ENCODE measurements at regions not wholly inside any gene's neighbourhood (a gene's known extent, or its start where the extent isn't known, plus 50 kb on each side); places are given as distances from the start of the nearest gene placed in this dataset.
"Not testable (repeated sequence)": the region's sequence is repeated elsewhere in the genome, so short reads cannot be mapped to it uniquely, and the experiment has no call there.

DNA sequence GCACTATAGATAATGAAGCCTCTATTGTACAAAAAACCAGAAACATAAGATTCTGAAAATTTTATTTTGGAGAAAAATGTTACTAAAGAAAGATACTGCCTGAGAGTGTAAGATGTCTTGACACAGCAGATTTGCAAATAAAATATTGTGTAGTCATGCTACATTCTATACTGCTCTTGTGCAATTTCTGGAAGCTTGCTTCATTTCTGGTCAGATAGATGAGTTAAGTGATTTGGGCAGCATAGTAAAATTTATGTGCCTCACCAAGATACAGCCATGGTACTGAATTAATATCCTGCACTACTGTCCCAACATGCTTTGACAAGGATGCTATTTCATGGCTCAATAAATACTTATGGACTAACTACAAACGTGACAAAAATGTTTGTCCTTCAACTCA, 55.1 kb upstream of the STARD13 start:
- no peak for DNase-seq

GRCh38 chr13:33341861-33342452, 56.4 kb upstream of the STARD13 start:
- no peak for DNase-seq

DNA sequence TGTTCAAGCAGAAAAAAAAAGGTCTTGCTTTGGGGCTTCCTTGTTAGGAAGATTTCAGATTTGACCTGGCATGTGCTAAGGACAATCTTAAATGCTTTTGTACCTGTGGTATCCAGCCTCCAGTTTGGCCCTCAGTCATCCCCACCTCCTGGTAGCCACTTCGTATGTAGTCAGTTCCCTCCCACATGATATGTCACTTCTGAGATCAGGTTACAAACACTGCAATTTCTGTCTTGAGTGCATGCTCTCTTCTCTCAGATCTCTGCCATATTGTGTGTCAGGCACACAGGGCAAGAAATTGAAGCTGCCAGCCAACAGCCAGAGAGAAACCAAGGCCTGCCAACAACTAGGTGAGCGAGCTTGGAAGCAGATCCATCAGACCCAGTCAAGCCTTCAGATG, 60.3 kb upstream of the STARD13 start:
- no peak for DNase-seq

DNA sequence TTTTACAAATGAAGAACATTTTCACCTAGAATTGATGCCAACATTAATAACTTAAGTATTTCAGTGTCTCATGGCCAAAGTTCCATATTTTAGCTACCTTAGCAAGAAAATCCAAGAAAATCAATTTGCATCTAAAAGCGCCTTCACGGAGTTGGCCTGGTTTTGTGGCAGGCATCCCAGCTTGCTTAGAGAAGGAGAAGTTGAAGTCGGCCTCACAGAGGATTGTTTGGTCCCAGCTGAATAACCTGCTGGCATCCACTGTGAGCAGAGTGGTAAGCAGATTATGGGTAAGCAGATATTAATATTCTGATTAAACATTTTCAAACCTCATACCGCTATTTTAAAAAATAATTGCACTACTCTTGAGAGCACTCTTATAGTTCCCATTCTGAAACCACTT, 62.3 kb upstream of the STARD13 start:
- no peak for DNase-seq

- DNase-seq: no peak
Measured at GRCh38 chr13:33348366-33348765, 62.8 kb upstream of the STARD13 start.

DNA sequence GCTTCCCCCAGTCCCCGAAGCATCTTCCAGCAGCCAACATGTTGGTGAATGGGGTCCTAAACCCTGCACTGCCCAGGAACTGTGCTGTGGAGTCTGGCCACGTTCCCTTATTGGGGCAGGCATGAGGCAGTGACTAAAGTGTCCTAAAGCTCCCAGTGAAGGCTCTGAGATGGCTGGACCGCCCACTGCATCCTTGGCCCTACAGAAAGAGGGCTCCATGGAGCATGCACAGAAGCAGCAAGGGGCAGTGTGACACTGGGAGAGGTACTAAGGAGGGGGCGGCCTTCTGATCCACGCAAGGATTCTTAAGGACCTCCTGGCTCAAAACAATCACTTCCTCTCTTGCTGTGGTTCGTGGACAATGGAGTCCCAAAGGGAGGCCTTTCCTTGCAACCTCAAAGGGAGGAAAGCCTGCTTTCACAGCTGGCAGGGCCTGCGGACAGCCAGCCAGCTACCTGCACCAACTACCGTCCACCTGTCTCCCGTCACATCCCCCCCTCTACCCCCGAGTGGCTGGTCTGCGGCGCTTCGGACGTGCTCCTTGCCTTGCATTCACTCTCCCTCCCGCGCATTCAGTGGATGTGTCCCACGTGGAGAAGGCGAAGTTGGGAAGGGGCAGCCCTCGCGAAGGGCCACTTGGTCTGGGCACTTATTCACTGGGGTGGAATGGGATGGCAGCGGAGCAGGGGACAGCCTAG, 63.9 kb upstream of the STARD13 start:
- DNase-seq: no peak

GRCh38 chr13:33349986-33350826, 64.7 kb upstream of the STARD13 start:
- no peak for DNase-seq

GRCh38 chr13:33351319-33351718, 65.8 kb upstream of the STARD13 start:
- no peak for DNase-seq

GRCh38 chr13:33352041-33352440, 66.5 kb upstream of the STARD13 start:
- no peak for DNase-seq

- DNase-seq: no peak
Measured at GRCh38 chr13:33352526-33352925, 67.0 kb upstream of the STARD13 start.

- no peak for DNase-seq
Measured at GRCh38 chr13:33353210-33353609, 67.7 kb upstream of the STARD13 start.

DNA sequence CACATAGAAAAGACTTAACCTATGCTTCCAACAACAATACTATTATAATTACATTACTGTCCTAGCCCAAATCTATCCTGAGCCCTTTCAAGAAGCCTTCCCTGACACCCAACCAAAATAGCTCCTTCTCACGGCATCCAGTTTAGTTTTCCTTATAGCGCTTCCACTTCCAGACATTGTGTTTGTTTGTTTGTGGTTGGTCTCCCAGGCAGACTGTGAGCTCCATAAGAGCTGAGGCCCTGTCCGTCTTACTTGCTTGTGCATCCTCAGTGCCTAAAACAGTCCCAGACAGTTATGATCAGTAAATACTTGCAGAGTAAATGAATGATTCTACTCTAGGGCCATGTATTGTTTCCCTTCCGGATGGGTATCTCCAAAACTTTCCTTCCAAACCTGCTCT, 68.1 kb upstream of the STARD13 start:
- no peak for DNase-seq

DNA sequence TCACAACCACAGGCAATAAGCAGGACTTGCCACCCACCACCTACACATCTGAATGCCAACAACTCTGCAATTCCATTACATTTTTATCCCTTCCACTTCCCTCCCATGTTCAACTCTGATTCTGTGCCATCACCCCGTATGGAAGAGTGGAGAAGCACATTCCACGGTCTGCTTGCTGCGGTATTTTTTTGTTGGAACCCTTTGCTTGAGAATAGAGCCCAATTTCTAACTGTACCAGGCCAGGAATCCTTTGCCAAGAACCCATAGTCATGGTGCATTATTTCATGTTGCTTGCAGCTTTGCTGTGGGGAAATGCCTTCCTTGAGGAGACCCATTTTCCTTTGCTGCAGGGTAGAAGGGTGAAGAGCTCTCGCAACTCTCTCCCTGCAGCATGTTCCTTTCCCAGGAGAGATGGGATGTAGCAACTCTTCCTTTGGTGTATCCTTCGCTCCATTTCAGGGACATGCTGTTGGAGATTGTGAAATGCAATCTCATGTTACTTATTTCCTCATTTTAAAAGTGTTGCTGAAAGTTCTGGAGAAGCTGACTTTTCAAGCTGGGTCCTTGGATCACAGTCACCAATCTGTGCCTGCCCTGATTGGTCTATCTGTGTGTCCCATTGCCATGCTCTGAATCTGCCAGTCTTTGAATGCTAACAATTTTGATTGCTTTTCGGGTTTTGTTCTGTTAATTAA, 69.8 kb upstream of the STARD13 start:
- no peak for DNase-seq

DNA sequence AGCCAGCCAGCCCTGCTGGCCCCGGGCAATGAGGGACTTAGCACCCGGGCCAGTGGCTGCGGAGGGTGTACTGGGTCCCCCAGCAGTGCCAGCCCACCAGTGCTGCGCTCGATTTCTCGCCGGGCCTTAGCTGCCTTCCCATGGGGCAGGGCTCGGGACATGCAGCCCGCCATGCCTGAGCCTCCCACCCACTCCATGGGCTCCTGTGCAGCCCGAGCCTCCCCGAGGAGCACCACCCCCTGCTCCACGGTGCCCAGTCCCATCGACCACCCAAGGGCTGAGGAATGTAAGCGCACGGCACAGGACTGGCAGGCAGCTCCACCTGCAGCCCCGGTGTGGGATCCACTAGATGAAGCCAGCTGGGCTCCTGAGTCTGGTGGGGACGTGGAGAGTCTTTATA, 72.5 kb upstream of the STARD13 start:
- not testable (repeated sequence) for DNase-seq

DNA sequence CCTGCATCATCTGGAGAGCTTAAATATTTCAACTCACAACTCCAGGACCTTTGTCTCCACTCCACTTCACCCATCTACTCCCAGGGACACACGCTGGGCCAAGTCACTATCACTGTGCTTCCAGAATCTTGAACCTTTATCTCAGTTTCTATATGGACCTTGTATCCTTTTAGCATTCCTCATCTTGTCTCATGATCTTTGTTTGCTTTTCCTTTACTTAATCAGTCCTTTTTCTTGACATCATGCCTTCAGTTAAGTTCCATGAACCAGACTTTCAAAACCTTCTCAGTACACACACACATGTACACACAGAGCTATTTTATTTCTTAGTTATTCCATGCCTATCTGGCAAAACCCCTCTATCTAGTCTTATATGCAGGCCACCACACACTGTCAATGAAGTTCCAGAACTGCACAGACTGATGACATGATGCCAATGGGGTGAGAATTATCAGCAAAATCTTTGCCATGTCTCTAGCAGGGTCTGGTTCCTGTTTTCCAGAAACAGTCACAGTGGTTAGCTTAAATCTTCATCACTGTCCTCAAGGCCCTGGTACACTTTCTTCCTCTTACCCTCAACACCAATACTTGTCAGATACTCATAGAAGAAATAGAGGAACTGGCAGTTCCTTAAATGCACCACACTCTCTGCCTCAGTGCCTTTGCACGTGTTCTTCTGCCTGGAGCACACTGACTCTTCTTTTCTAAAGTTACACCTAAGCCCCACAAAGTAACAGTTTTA, 77.6 kb upstream of the STARD13 start:
- no peak for DNase-seq

DNA sequence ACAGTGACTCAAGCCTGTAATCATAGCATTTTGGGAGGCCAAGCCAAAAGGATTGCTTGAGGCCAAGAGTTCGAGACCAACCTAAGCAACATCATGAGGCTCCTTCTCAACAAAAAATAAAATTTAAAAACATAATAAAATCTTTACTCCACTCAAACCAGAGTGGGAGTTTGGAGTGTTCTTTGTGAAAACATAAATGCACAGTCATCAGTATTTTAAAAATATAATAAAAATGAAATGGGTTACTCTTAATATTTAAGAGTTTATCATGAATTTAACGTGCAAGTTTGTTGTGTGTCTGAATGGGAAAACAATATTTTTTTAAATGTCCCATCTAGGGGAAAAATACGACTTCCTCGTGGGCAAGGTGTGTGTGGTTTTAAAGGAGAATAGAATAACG, 78.6 kb upstream of the STARD13 start:
- DNase-seq: no peak

DNA sequence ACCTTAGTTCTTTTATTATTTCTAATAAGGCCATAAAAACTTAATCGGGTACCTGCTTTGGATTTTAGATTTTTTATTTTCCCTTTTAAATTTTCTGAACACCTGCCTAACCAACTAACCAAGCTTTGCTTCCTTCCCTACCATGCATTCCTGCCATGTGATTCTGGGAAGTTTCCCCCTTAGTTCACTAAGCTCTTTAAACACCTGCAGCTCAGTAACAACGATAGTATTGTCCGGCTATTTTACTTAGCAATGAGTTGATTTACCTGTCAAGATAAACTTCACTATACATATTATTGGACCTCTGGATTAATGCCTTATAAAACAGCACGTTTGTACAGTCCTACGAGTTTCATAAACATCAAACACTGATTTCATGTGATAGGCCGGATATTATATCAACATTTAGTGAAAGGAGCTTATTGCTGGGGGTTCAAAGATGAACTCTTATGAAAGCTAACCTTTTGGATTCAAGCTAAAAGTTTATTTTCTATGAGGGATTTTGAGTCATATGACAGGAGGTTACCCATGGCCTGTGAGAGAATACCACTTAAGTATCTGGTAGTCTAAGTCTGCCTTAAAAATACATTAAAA, 81.0 kb upstream of the STARD13 start:
- DNase-seq: no peak

DNA sequence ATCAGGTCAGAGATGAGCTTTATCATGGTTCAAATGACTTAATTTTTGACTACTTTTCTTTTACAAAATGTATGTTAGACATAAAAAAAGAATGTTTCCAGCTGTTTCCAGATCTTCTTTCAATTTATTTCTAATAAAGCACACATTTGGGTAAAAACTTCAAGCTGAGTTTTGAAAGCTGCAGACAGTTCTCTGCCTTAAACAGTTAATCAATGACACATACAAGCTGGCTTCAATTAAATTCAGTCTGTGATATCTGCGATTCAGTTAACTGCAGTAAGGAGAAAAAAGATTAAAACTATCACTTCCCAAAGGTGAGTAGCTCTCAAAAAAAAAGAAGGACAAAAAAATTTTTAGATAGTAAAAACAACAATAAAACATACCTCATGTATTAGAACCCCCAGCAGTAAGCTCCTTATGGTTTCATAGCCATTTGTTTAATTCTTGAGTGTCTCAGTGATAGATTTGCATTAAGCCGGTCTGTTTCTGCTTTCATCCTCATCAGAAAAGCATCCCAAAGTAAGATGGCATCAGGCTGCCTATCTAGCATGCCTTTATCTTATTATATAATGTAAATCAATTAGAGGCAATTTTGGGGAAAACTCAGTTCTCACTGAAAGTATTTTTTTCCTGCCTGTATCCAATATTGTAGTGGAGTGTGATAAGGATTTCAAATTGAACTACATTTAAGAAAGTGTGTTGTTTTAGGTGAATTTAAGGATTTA, 81.8 kb upstream of the STARD13 start:
- no peak for DNase-seq

DNA sequence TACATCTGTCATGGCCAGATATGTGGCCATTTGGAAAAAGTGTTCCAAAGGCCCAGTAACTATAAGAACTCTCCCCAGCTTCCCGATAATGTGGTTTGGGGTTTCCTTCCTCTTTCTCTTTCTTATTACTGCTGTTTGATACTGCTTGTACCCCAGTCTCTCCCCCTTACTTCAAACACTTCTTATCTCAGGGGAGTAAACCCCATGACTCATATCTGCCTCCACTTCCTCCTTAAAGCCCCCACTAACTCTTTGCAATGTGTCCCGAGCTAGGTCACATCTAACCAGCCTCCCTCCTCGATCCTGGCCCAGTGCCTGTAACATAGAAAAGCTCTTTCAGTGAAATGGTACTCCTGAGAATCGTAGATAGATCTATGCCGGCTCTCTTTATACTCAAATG, 82.4 kb upstream of the STARD13 start:
- no peak for DNase-seq

- DNase-seq: no peak
Measured at GRCh38 chr13:33369073-33369472, 83.5 kb upstream of the STARD13 start.

- DNase-seq: no peak
Measured at GRCh38 chr13:33372251-33372919, 86.8 kb upstream of the STARD13 start.

All from activated T-cell treated with anti-CD3 and anti-CD28 coated beads, Interleukin-2, amount 50 U/mL, for 1 hour (primary cell).